Fibroblast of skin of right quadriceps (primary cell): ENCODE measurements at regions not wholly inside any gene's neighbourhood (a gene's known extent, or its start where the extent isn't known, plus 50 kb on each side); places are given as distances from the start of the nearest gene placed in this dataset.
"Not testable (repeated sequence)": the region's sequence is repeated elsewhere in the genome, so short reads cannot be mapped to it uniquely, and the experiment has no call there.

Source experiments
- DNase-seq: peaks from one replicate; pipeline ENCODE4 v3.0.0-alpha.2; 2013

DNA sequence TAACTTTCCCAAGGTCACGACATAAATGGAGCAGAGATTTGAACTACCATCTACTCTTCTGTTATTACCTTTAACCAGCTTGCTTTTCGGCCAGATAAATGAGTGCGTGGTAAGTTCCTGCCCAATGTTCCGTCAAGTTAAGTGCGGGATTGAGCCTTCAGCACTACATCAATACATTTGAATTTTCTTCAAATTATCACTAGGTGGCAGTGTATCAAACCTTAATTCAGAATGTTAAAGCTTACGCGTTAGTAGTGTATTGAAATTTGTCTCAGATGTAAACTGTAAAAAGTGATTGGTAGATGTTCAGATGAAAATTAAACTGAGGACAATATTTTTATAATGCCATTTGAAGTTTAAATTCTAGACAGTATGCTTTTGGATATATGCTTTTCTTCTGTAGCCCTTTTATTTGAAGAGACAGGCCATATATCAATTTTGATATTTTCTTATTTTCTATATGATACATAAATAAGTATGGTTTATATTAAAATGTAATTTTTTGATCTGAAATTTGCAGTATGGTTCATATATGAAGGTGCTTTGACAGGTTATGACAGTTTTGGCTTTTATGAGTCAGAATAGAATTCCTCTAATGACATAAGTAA, 681.3 kb downstream of the ADCYAP1 start:
- DNase-seq: peak; percentile 19

DNA sequence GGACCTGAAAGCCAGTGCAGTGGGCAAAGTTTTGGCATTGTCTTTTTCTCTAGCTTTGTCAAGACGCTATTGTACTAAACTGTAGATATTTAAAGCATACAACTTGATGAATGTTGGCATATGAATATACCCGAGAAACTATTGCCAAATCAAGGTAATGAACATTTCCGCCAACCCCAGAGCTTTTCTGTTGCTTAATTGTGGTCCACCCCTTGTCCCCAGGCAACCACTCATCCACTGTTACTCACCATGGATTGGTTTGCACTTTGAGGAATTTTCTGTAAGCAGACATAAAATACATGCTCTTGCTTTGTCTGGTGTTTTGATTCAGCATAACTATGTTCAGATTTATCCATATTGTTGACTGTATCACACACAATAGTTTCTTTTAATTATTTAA, 688.4 kb downstream of the ADCYAP1 start:
- DNase-seq: no peak

DNA sequence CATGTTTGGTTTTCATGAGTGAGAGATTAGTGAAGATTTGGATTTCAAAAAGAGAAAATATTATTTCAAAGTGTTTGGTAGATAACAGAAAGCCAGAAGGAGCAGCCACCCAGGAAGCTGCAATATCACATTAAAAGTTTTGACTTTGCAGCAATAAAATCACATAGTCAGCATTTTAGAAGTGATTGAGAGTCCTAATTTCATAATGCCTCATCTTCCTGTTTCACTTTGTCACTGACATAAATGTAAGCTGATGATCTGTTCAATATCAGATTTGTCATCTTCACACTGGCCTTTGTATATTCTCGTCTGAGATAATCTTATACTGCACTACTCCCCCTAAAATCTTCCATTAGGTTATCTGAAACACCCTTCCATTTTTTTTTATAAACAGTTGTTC, 690.5 kb downstream of the ADCYAP1 start:
- DNase-seq: no peak

DNA sequence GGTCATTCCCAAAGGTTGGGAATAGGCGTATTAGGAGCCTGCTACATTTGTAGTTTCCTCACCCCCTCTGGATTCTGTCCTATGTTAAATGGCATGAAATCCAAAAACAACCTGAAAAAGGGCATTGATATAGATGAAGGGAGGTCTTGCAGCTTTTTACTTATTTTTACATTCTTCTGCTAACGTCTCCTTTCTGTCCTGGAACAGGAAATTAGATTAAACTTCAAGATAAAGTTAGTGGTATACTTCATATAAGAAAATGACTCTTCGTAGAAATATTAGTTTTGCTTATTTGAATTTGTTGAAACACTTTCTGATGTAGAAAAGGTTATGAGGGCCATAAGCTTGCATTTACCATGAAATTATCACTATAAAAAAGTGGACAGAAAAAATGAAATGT, 694.5 kb downstream of the ADCYAP1 start:
- no peak for DNase-seq

DNA sequence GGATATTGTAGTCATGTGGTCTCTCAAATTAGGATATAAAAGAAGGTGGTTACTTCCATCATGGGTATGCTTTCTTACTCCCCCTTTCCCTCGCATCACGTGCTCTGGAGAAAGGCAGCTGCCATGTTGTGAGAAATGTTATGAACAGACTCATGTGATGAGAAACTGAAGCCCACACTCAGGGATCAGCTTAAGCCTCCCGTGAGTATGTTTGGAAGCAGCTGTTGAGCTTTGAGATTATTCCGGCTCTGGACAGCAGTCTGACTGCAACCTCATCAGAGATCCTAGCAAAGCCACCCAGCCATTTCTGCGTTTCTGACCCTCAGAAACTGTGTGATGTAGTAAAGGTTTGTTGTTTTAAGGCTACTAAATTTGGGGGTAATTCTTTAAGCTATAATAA, 700.1 kb downstream of the ADCYAP1 start:
- no peak for DNase-seq

DNA sequence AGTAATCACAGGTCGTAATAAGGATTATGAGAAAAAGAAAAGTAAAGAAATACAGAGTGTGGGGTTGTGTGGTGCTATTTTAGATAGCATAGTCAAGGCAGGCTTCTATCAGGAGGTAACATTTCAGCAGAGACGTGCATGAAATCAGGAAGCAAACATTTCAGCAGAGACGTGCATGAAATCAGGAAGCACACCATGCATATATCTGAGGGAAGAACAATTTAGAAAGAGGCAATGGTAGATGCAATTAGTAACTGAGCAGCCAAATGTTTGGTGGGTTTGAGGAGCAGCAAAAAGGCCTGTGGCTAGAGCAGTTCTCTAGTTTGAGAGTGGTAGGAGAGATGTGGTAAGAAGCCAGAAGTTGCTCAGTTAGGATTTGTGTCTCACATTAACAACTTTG, 713.7 kb downstream of the ADCYAP1 start:
- DNase-seq: no peak

DNA sequence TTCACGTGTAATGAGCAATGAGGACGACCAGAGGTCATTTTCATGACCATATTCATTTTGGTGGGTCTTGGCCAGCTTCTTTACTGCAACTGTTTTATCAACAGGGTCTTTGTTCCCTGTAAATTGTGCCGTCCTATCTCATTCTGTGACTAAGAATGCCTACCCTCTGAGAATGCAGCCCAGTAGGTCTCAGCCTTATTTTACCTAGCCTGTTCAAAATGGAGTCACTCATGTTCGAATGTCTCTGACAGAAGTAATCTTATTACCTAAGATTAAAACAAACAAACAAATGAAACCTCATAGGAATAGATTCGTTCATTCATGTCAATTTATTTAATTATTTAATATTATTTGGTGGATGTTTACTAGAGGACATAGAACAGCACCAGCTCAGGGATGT, 714.8 kb downstream of the ADCYAP1 start:
- no peak for DNase-seq

DNA sequence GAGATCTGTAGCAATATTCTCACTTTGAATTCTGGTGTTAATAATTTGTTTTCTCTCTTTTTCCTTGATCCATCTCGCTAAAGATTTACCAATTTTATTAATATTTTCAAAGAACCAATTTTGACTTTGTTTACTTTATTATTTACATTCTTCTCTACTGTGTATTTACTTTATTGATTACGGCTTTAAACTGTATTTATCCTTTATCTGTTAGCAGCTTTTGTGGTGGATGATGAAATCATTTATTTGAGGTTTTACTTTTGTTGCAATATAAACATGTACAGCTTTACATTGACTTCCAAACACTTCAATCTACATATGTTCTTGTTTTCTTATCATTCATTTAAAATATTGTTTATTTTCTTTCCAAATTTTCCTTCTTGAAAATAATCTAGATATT, 719.9 kb downstream of the ADCYAP1 start:
- DNase-seq: no peak

DNA sequence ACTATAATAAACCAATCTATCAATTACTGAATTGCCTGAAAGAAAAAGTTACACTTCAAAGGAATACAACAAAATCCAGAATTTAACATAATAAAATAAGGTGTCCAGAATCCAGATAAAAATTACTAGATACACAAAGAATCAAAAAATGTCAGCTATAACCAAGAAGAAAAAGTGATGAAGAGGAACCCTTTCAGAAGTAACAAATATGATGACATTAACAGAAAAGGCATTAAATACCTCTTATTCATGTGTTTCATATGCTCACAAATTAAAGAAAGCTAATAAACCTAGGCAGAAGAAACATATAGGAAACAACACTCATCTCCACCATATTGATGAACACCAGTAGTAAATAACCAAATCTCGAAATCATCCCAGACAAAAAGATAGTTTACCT, 722.8 kb downstream of the ADCYAP1 start:
- DNase-seq: no peak

DNA sequence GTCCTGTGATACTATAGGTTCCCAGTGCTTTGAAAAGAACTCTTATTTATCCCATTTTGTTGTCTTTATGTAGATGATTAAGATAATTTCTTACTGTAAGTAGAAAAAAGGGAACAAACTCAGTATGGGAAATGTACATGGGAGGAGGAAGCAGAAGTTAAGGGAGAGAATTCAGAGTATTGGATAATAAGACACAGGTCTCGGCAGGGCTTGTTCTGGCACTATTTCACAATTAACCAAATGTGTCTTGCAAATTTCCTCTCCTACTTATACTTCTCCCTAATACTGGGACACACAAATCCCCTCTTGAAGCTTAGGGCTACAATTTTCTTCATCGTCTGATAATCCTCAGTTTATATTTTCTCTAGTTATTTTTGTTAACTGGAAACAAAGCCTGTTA, 744.0 kb downstream of the ADCYAP1 start:
- no peak for DNase-seq

DNA sequence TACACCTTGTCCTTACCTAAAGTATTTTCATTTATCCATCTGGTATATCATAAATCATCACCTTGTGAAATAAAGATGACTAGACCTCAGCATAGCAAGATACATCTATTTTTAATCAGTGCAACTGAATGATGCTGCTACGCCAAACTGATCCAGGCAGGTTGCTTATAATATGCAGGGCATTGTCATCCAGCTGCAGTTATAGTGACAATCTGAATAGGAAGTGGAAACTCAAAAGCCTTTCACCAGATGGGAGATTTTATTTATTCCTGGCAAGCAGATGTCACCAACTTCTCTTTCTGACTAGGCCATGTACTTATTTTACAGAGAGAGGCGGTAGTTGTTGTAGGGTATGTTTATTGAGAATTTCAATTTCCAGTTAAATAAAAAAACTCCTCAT, 747.3 kb downstream of the ADCYAP1 start:
- DNase-seq: no peak

DNA sequence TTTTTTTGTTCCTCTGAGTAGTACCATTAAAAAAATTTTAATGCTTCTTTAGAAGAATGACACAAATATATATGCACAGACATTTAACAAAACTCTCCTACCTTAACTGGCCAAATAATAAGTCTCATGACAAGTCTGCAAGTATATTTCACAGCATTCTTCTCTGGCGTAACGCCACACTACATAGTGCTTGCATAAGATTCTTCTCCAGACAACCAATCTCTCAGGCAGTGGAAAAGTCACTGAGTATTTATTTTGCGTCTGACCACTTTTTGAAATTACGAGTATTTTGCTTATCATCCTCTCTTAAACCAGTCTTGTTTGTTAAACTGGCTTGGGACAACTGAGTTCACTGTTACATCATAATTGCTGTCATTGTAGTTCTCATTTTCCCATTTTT, 749.2 kb downstream of the ADCYAP1 start:
- DNase-seq: peak; percentile 1

DNA sequence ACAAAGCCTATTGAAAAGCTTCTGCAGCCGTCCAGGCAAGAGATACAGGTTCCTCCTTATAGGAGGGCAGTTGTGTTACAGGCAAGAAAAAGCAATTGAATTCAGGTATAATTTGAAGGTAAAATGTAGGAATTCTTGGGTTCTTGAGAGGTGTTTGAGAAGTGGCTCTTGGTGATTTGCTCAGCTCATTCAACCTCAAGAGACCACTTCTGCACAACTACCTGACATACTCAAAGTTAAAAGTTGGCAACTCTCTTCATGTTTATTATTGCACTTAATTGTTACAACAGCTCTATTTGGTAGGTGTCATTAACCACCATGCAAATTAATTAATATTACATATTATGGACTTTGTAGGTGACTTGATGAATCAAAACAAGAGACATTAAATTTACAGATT, 753.2 kb downstream of the ADCYAP1 start:
- no peak for DNase-seq

DNA sequence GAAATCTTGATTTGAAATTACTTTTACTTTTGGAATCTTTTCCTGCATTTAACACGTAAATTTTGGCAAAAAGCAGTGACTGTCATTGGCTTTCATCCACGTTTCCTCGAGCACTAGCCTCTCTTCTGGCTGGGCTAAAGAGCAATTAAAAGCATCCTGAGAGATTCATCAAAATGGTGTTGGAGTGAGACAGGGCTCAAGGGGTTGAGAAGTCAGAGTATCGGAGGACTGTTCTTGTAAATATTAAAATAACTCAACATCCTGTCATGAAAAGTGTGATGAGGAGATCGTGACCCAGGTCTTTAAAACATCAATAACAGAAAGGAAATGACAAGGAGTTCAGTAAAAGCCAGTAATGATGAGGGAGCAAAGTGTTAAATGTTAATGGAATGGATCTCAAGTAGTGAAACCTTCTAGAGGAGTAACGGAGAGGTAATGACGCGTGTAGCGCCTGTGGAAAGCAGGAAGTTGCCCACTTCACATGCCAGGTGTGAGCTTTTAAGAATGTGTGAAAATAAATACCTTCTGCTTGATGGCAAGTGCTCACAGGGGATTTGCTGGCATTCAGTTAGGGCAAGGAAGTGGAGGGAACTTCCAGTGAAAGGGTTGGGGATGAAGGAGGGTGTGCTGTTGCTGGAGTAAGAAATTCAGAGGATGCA, 754.4 kb downstream of the ADCYAP1 start:
- no peak for DNase-seq

DNA sequence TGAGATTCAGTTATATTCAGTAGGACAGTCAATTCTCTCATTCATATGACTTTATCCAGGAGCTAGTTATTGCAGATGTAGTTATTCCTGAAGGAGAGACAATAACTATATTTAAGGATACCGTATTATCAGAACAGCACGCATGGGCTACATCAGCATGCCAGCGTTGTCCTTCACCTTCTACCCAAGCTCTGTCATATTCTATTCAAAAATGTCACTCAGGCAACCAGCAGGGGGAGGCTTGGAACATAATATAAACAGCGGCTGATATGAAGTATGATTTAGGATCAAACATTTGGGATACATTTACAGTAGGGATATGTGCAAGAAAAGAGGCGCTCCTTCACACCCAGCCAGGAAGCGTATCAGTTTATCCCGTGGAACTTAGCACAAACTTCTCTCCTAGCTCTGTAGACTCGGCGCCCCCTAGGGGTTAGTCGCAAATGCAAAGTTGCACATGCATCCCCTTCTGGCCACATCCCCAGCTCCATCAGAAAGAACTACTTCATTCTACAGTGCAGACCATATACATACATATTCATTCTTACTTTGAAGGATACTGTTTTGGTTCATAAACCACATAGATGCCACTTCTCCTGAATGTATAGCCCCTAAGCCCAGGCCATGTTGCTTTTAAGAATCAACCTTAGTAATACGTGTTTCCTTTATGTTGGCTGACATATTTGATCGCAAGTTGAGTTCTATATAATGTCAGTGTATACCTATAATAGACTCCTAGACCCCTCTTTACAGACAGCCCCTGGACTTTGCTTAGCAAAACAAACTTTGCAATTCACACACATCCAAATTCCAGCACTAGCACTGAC, 759.4 kb downstream of the ADCYAP1 start:
- peak; percentile 25 for DNase-seq

DNA sequence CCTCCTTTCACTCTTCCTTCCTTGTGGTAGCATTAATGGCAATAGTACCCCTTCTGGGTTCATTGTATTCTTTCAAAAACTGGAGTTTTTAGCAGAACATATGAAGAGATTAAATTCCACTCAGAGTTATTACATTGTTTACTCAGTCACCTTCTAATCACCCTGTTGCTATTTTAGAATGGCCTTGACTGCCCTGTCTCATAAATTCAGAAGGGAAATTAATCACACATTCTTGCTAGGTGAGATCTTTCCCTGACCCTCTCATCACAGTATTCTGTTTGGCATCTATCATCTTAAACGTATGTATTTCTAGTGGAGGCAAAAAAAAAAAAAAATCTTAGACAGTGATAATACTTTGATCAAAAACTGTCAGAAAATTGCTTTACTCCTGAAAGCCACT, 760.4 kb downstream of the ADCYAP1 start:
- DNase-seq: no peak

DNA sequence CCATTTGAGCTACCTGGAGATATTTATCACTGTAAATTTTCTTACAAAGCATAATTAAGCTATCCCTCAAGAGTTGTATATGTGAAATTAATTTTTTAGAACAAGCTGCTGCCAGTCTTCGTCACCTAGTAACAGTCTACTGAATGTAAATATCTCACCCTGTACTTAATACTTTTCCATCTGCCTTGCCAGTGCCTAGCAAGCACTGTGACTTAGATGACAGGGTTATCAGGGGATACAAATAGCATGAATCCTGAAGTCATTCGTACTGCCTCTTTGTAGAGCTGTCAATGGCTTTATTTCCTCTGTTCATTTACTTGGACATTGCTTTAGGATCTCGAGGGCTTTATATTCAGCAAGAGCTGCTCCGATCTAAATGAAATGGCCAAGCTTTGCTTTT, 763.6 kb downstream of the ADCYAP1 start:
- no peak for DNase-seq

DNA sequence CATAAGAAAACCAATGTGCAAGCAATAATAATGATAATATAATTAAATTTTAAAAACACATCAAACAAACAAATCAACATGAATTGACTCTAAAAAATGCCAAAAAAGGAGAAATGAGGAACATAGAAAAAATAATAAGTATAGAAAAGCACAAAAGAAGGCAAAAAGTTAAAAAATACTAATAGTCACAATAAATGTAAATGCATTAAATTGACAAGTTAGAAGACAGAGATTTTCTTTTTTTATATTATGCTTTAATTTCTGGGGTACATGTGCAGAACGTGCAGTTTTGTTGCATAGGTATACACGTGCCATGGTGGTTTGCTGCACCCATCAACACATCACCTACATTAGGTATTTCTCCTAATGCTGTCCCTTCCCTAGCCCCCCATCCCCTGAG, 767.0 kb downstream of the ADCYAP1 start:
- DNase-seq: not testable (repeated sequence)

DNA sequence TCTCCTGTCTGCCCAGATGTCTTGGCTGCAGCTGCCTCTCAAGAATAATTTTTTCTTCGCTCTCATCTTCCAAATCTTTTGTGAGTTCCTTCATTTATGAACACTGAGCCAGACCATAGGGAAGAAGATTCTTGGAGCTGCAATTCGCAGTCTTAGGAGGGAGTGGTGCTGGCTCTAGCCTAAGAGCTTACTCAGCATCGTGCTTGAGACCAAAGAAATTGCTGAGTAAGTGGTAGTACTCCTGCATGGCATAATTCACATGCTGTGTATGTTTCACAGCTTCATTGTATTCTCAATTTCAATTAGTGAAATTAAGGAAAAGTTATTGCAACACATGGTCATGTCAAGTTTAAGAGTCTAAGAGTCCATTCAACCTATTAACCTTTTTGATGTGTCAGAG, 771.7 kb downstream of the ADCYAP1 start:
- no peak for DNase-seq

DNA sequence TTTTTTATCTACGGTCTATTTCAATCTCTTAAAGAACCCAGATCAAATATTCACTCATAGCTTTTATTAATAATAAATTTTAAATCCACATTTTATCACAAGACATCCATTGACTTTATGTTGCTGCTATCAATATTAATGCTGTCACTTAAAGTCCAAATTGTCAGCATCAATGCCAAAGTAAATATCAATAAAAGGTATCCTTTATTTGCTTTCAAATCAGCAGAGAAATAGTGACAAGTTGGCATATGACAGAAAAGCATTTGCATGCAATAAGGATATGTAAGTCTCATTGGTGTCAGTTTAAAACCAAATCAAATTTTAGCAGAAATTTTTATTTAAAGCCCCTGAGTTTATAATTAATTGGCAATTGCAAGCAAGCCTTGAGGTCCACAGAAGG, 775.4 kb downstream of the ADCYAP1 start:
- DNase-seq: no peak

DNA sequence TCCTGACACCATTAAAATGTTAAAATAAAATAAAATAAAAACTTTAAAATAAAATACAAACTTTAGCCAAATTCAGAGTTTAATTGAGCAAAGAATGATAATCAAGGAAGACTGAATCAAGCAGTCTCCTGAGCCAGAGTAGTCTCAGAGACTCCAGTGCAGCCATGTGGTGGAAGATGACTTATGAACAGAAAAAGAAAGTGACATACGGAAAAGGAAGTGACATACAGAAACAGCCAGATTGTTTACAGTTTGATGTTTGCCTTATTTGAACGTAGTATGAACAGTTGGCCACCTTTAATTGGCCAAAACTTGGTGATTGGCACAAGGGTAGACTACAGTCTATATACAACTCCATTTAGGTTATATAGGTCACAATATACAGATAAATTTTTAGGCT, 787.2 kb downstream of the ADCYAP1 start:
- no peak for DNase-seq

DNA sequence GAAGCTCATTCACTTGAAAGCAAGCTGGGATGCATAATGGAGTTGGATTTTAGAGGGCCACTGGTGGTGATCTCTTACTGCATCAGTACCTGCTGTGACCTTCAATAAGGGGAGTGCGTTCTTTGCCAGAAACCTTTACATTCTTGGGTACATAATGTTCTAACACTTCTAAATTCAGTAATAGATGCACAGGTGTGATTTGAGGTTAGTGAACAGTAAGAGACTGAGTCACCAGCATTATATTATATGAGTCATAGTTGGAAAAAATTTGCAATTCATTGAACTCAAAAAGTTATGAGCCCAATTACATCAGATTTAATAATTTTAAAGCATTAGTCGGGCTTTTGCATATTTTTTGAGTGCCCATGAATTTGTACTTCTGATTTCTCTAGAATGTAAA, 803.3 kb downstream of the ADCYAP1 start:
- DNase-seq: no peak

DNA sequence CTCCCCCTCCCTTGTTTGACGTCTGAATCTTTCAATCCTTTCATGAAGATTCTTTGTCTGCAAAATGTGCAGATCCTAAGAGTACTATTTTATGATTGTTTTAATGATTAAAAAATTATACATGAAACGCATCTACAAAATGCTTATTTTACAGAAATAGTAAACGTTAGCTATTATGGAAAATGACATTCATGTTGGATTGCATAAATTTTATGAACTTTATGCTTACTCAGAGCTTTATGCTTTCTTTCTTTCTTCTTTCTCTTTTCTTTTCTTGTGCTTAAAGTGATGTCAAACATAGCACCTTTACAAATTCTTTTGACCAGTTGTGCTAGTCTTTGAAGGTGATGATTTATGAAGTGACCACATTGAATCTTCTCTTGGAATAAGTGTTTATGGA, 805.4 kb downstream of the ADCYAP1 start:
- no peak for DNase-seq

DNA sequence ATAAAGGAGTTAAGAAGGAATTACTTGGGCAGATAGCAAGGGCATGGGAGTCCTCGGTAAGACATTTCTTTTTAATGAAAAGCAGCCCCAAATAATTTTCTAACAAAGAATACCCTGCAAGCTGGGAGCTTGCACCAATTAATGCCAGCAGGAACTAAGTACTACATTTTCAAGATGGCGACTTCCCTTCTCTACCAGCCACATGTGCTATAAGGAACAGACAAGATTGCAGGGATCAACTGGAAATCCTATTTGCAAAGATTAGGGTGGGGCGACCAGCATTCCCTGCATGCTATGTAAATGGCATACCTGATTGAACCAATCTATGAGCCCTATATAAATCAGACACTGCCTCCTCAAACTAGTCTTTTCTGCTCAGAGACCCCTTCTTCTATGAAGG, 827.5 kb downstream of the ADCYAP1 start:
- DNase-seq: no peak
